GM21367 (cell line): ENCODE measurements at regions not wholly inside any gene's neighbourhood (a gene's known extent, or its start where the extent isn't known, plus 50 kb on each side); places are given as distances from the start of the nearest gene placed in this dataset.
"Not testable (repeated sequence)": the region's sequence is repeated elsewhere in the genome, so short reads cannot be mapped to it uniquely, and the experiment has no call there.

Experiments used
- ATAC-seq: cut with Tn5 transposase; IDR thresholded peaks from one replicate; pipeline ENCODE4 v1.9.1; 2021; ENCODE audit not compliant: unreplicated experiment

- peak; percentile 0 for ATAC-seq
Measured at GRCh38 chr2:87075054-87075790, 53.6 kb upstream of the PLGLB1 start.

- peak; percentile 29 for ATAC-seq
Measured at GRCh38 chr2:87075791-87076252, 54.2 kb upstream of the PLGLB1 start.

DNA sequence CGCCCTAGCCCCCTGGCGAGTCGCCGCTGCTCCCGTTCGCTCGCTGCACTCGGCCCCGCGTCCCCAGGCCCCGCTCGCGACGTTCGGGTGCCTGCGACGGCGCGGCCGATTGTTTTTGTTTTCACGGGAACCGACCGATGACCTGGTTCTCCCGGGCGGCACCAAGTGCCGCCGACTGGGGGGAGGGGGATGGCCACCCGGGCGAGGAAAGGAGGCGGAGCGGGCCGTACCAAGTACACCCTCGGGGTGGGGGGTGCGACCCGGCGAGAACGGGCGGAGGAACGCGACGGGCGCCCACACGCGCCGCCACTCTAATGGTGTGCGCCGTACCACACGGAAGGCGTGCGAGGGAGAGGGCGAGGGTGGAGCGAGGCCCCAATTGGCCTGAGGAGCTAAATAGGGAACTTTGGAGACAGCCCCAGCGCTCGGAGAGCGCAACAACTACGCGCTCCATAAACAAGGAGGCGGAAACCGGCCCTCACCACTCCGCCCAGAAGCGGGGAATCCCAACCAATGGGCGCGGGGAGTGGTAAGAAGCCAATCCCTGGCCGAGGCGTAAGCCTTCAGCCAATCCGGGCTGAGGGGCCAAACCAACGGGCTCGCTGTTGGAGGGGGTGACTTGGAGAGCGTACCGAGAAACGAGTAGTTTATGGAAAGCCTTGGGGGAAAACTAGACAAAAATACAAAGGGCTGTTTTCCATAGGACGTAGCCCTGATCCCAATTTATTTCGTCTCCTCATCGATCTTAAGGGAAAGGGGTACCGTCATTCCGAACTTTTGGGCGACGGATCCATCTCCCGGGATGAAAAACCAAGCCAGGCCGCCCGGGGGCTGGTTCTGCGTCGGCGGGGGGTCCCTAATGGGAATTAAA, 54.8 kb upstream of the PLGLB1 start:
- peak; percentile 90 for ATAC-seq

GRCh38 chr2:87077124-87077446, 55.4 kb upstream of the PLGLB1 start:
- not testable (repeated sequence) for ATAC-seq

DNA sequence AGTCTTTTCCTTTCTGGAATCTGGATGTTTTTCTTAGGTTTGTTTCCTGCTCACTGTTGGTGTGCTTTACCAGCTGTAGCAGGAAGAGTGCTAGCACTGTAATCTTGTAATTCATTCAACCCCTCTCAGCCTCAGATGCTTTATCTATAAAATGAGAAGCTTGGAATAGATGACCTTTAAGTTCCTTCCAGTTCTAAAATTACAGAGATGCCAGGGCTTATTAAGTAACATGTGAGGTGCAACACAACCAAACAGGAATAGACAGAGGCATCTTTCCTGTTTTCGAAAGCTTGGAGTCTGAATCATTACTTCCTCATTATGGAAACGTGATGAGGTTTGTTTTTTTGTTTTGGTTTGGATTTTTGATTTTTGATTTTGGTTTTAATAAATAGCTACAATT, 60.1 kb upstream of the PLGLB1 start:
- not testable (repeated sequence) for ATAC-seq

DNA sequence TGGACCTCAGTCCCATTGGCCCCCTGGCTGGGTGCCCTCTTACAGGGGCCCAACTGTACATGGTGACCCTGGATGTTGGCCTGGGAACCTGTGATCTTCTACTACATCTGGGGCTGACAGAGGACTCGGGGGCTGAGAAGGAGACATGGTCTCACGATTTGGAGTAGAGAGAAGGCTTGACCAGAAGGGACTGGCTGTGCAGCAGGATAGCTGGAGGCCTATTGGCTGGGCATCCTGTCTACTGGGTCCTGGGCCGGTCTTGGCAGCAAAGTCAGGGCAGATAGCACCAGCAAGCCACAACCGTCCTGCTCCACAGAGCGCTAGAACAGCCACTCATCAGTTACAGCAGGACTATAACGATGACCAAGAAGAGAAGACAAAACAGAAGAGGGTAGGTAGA, 66.4 kb upstream of the PLGLB1 start:
- not testable (repeated sequence) for ATAC-seq

DNA sequence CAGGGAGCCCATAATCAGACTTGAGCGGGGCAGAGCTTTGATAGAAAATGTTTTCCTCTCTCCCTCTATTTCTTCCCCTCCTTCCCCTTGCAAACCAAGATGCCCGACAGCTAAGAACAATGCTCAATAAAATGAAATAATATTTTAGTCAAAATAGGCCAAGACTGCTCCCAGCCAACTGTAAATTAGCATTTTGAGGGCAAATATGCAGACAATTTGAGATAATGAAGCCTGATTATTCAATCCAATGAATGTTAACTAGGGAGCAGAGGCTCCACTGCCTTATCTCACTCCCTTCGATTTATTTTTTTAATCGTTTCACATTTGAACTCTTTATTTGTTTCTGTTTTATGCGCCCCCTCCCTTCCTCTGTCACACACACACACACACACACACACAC, 67.8 kb upstream of the PLGLB1 start:
- ATAC-seq, result not testable (repeated sequence)

DNA sequence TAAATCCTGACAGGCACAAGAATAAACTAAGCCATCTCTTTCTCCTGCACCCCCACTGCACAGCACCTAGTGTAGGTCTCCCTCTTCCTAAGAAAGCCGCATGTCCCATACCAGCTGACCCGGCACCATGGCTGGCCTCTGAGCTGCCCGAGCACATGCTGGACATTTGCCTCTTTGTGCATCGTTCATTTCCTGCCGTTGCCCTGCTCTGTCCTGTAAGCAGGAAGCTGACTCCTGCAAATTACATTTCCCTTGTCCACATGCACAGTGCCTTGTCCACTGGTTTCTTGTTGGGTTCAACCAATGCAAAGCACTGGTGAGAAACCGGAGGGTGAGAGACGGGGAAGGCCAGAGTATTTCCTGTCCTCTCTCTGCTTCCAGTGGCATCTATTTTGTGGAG, 71.6 kb upstream of the PLGLB1 start:
- not testable (repeated sequence) for ATAC-seq

DNA sequence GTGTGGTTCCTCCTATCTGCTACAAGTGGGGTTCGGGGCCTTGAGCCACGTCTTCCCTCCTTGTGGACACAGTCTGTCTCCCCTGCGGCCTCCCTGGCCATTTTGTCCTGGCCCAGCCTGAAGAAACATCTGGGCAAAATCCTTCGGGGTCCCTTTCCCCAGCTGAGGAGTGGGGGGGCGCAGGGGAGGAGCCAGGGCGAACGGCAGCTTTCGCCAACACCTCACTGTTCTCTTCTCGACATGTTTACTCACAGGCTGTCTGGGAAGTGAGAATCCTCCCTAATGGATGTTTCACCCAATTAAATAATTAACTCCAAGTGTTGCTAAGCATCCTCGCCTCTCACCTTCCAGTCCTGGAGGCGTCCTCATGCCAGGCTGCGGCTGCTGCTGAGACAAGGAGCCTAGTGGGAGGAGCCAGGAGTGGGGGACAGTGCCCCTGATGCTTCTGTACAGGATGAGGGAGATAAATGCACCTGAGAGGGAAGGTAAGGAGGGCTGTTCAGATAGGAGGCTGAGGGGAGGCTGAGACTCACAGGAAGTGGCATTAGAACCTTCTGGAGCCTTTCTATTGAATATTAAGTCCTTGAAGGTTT, 72.4 kb upstream of the PLGLB1 start:
- ATAC-seq, result not testable (repeated sequence)

DNA sequence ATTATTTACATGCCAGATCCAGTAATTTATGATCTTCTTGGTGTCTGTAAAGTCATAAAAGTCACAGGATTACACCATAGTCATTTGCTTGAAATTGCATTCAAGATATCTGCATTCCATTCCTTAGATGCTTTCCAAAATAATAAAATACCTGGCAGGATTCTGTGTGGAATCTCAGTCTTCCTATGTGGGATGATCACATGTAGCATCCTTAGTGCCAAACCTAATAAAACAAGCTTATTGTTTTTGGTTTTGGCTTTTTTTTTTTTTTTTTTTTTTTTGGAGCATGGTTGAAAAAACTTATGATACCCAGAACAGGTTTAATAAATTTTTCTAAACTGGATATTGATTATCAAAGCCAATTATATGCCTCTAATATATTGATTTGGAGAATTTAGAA, 74.2 kb upstream of the PLGLB1 start:
- not testable (repeated sequence) for ATAC-seq

GRCh38 chr2:87128761-87129553, 107.3 kb upstream of the PLGLB1 start:
- not testable (repeated sequence) for ATAC-seq

DNA sequence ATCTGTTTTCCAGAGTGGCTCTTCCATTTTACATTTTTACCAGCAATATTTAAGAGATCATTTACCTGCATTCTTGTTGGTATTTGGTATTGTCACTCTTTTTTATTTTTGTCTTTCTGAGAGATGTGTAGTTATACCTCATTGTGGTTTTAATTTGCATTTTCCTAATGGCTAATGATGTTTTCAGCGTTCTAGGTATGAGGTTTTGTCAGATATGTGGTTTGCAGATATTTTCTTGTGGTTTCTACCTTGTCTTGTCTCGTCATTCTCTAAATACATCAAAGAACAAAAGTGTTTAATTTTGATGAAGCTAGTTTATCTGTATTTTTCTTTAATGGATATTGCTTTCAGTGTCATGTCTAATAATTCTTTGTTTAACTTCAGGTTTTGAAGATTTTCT, 110.9 kb upstream of the PLGLB1 start:
- not testable (repeated sequence) for ATAC-seq

GRCh38 chr2:87151835-87152493, 130.3 kb upstream of the PLGLB1 start:
- ATAC-seq, result not testable (repeated sequence)

DNA sequence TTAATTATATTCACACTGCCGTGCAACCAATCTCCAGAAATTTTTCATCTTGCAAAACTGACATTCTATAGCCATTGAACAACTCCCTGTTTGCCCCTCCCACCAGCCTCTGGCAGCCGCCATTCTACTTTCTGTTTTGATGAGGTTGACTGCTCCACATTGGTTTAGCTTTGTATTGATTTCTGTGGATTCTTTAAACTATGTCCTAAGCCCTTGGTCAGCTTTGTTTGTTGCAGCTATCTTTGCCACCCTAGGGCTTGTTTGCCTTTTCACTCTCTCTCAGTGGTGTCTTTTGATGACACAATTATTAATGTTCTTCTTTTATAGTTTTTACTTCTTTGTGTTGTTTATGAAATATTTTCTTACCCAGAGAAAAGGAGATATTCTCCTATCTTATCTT, 152.8 kb upstream of the PLGLB1 start:
- not testable (repeated sequence) for ATAC-seq

DNA sequence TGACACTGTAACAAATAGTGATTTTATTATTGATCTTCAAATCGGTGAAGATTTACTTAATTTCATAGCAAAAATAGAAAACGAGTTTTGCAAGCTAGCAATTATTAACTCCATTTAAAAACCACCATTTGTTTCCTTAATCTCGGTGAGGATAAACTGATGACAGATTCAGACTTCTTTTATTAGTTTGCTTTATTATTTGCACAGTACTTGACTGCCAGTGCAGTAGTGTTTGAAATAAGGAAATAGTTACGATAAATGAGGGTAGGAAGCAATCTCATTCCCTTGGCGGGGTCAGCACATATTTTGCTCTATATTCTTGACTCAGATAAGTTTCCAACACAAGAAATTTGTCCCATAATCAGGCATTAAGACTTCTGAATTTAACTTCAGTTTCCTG, 161.7 kb upstream of the PLGLB1 start:
- ATAC-seq, result not testable (repeated sequence)

DNA sequence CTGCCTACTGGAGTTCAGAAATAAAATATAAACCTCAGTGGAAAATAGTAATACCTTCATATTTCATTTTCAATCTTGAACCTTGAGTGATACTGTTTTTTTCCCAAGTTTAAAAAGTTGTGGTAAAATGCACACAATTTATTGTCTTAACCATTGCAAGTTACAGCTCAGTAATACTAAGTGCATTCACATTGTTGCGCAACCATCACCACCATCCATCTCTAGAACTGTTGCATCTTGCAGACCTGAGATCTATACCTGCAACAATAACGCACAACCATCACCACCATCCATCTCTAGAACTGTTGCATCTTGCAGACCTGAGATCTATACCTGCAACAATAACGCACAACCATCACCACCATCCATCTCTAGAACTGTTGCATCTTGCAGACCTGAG, 162.6 kb upstream of the PLGLB1 start:
- ATAC-seq, result not testable (repeated sequence)

DNA sequence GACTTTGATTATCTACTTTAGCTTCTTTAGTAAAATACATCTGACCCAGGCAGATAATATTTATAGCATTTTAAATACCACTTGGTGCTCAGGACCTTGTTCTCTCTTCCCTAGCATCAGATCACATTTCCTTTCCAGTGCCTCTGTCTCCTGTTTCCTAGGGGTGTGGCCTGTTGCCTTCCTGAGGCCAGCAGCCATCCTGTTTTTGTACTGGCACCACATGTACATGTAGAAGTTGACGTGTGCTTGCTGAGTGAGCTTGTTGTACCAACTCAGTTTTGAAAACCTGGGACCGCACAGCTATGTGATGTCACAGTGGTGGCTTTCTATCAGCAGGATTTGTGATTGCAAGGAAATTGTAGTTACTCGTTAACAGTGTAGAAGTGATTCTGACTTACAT, 167.6 kb upstream of the PLGLB1 start:
- not testable (repeated sequence) for ATAC-seq

GRCh38 chr2:87193336-87193735, 171.7 kb upstream of the PLGLB1 start:
- ATAC-seq, result not testable (repeated sequence)

DNA sequence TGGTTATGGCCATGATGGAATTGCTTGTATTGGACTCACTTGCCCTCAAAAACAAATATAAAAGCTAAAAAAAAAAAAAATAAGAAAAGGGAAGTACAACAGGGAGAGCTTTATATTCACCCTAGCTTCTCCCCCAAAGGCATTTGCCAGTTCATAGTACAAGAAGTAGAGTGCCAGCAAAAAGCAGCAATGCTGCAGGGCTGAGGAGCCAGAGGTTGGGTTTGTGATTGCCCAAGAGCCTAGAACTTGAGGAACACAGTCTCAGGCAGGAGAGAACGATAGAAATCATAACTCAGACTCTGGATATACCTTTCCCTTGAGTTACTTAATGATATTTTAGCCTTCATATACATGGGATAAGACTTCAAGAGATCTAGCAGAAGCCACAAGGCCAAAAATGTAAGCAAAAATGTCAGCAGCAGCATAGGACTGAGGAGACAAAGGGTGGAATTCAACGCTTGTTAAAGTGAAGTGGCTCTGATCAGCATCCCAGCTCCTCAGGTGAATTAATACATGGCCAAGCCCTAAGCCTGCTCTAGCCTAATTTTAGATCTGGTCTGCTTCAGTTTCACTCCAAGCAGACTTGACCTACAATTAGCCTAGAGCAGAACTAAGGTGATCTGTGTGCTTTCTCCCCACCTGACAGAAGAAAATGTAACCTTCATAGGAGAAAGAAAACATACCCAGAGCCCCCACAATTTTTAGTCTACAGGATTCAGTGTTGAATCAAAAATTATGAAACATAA, 172.8 kb upstream of the PLGLB1 start:
- not testable (repeated sequence) for ATAC-seq
